ENCODE measurements at regions not wholly inside any gene's neighbourhood (a gene's known extent, or its start where the extent isn't known, plus 50 kb on each side); places are given as distances from the start of the nearest gene placed in this dataset.

GRCh38 chr5:116935561-116936162 lies 361.0 kb upstream of the SEMA6A start:
- H3K4me3 ChIP-seq (ENCODE audit: low read depth, low read length): no peak overlapping the region
- TF ChIP-seq CTCF (IDR thresholded peaks at IDR 0.05; ENCODE audit: insufficient read depth, low read depth, low read length): no peak

GRCh38 chr5:116930616-116931015 lies 356.0 kb upstream of the SEMA6A start:
- DNase-seq (ENCODE audit: low read depth): no peak
- H3K4me3 ChIP-seq (ENCODE audit: low read depth, low read length): no peak overlapping the region
- TF ChIP-seq CTCF (IDR thresholded peaks at IDR 0.05; ENCODE audit: insufficient read depth, low read depth, low read length): no peak

More at GRCh38 chr5:116935561-116936162, 361.0 kb upstream of the SEMA6A start:
- no peak for DNase-seq (ENCODE audit: low read depth)

- DNase-seq (ENCODE audit: low read depth): no peak
- no peak for TF ChIP-seq CTCF (IDR thresholded peaks at IDR 0.05; ENCODE audit: insufficient read depth, low read depth, low read length)
- H3K4me3 ChIP-seq (ENCODE audit: low read depth, low read length): no peak overlapping the region
Observed at GRCh38 chr5:116923344-116923743, 348.7 kb upstream of the SEMA6A start.

GRCh38 chr5:116922532-116922931 lies 347.9 kb upstream of the SEMA6A start:
- TF ChIP-seq CTCF (IDR thresholded peaks at IDR 0.05; ENCODE audit: insufficient read depth, low read depth, low read length): no peak
- DNase-seq (ENCODE audit: low read depth): no peak
- H3K4me3 ChIP-seq (ENCODE audit: low read depth, low read length): no peak overlapping the region

- no peak overlapping the region for H3K4me3 ChIP-seq (ENCODE audit: low read depth, low read length)
- TF ChIP-seq CTCF (IDR thresholded peaks at IDR 0.05; ENCODE audit: insufficient read depth, low read depth, low read length): no peak
- DNase-seq (ENCODE audit: low read depth): no peak
Observed at GRCh38 chr5:116914869-116915504, 340.4 kb upstream of the SEMA6A start.

- H3K4me3 ChIP-seq (ENCODE audit: low read depth, low read length): no peak overlapping the region
- DNase-seq (ENCODE audit: low read depth): no peak
- no peak for TF ChIP-seq CTCF (IDR thresholded peaks at IDR 0.05; ENCODE audit: insufficient read depth, low read depth, low read length)
Observed at GRCh38 chr5:116912221-116912620, 337.6 kb upstream of the SEMA6A start.

GRCh38 chr5:116911074-116911473 lies 336.5 kb upstream of the SEMA6A start:
- DNase-seq (ENCODE audit: low read depth): no peak
- H3K4me3 ChIP-seq (ENCODE audit: low read depth, low read length): no peak overlapping the region
- TF ChIP-seq CTCF (IDR thresholded peaks at IDR 0.05; ENCODE audit: insufficient read depth, low read depth, low read length): no peak
